ENCODE measurements at regions not wholly inside any gene's neighbourhood (a gene's known extent, or its start where the extent isn't known, plus 50 kb on each side); places are given as distances from the start of the nearest gene placed in this dataset.

DNA sequence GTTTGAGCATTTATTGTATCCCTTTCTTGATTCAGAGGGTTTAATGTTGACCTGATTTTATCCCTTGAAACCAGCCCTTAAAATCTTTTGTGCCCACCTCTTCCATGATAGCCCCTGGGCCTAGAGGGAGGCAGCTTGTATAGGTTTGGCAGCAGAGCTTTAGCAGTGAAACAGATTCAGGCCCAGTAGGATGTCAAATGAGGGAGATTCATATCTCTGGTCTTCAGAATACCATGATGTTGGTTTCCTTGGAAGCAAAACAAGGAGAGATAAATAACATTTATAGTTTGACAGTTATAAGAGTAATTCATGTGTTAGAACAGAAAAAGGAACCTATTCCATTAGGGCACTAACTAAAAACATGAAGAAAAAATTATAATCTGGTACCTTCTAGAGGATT, 649.2 kb downstream of the METTL4 start:
- H3K4me3 Mint-ChIP-seq: no peak overlapping the region
- TF ChIP-seq, protein P1, sequence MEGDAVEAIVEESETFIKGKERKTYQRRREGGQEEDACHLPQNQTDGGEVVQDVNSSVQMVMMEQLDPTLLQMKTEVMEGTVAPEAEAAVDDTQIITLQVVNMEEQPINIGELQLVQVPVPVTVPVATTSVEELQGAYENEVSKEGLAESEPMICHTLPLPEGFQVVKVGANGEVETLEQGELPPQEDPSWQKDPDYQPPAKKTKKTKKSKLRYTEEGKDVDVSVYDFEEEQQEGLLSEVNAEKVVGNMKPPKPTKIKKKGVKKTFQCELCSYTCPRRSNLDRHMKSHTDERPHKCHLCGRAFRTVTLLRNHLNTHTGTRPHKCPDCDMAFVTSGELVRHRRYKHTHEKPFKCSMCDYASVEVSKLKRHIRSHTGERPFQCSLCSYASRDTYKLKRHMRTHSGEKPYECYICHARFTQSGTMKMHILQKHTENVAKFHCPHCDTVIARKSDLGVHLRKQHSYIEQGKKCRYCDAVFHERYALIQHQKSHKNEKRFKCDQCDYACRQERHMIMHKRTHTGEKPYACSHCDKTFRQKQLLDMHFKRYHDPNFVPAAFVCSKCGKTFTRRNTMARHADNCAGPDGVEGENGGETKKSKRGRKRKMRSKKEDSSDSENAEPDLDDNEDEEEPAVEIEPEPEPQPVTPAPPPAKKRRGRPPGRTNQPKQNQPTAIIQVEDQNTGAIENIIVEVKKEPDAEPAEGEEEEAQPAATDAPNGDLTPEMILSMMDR (IDR thresholded peaks at IDR 0.05; ENCODE audit: unreplicated experiment in 3 of 3): no peak
- H3K27ac Mint-ChIP-seq: no peak overlapping the region
- no peaks in the 10 kb centered on the region for H3K36me3 Mint-ChIP-seq (ENCODE audit: low read depth)
- H3K4me1 Mint-ChIP-seq: no peaks in the 10 kb centered on the region
- H3K27me3 Mint-ChIP-seq (ENCODE audit: low read depth): no peaks in the 10 kb centered on the region
- H3K9me3 Mint-ChIP-seq: no peaks in the 10 kb centered on the region

DNA sequence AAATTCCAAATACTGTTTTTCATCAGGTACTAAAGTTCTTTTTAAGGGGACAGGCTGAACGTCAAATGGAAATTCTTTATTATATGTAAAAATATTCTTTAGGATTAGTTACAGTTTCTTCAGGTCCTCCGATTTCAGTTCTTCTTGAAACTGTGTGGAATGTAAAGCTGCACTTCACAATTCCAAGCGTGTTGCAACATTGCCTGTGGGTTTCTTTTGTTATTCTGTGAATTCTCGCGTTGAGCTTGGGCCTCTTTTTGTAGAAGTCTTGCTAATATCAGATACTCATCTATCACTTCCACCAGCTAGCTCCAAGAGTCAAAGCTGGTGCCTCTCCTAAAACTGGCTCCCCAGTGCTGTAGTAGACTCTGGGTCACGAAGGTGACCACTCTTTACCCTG, 642.6 kb downstream of the METTL4 start:
- Mint-ChIP-seq H3K27ac (no peak overlapping the region), H3K9me3 (no peaks in the 10 kb centered on the region), H3K36me3 (ENCODE audit: low read depth) (no peaks in the 10 kb centered on the region), H3K4me1 (no peaks in the 10 kb centered on the region), H3K27me3 (ENCODE audit: low read depth) (no peaks in the 10 kb centered on the region), H3K4me3 (no peak overlapping the region)
- TF ChIP-seq, protein P1 (IDR thresholded peaks at IDR 0.05; ENCODE audit: unreplicated experiment in 3 of 3): no peak

- TF ChIP-seq, protein P1 (IDR thresholded peaks at IDR 0.05; ENCODE audit: unreplicated experiment in 3 of 3): no peak
- Mint-ChIP-seq H3K4me1 (no peaks in the 10 kb centered on the region), H3K36me3 (ENCODE audit: low read depth) (no peaks in the 10 kb centered on the region)
These were observed 641.6 kb downstream of the METTL4 start for GRCh38 chr18:1929720-1930119.

GRCh38 chr18:1930291-1931270, 640.7 kb downstream of the METTL4 start:
- no peak overlapping the region for H3K4me3 Mint-ChIP-seq
- no peaks in the 10 kb centered on the region for H3K9me3 Mint-ChIP-seq
- no peak overlapping the region for H3K27ac Mint-ChIP-seq
- TF ChIP-seq, protein P1 (IDR thresholded peaks at IDR 0.05; ENCODE audit: unreplicated experiment in 3 of 3): no peak
- no peaks in the 10 kb centered on the region for H3K4me1 Mint-ChIP-seq
- H3K36me3 Mint-ChIP-seq (ENCODE audit: low read depth): no peaks in the 10 kb centered on the region
- H3K27me3 Mint-ChIP-seq (ENCODE audit: low read depth): no peaks in the 10 kb centered on the region

More at GRCh38 chr18:1929720-1930119, 641.6 kb downstream of the METTL4 start:
- Mint-ChIP-seq H3K27me3 (ENCODE audit: low read depth) (no peaks in the 10 kb centered on the region), H3K4me3 (no peak overlapping the region), H3K27ac (no peak overlapping the region), H3K9me3 (no peaks in the 10 kb centered on the region)

DNA sequence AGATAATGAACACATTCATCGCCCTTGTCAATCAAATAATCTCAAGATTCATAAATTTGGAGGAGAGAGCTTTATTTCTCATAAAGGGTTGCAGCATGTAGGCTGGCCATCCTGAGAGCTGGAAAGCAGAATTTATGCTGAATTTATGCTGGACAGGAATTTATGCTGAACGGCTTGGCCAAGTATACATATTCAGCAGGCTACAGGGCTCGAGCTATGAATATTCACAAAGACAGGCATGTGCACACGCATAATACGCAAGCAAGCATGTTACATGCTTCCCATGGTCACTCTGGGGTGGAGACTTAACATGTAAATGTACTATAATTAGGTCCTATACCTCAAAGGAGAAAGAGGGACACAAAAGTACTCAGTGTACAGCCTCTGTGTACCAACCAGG, 618.8 kb downstream of the METTL4 start:
- TF ChIP-seq, protein P1 (IDR thresholded peaks at IDR 0.05; ENCODE audit: unreplicated experiment in 3 of 3): no peak

More for the DNA sequence above, 618.8 kb downstream of the METTL4 start:
- Mint-ChIP-seq H3K36me3 (ENCODE audit: low read depth) (no peaks in the 10 kb centered on the region), H3K4me3 (no peak overlapping the region), H3K9me3 (no peaks in the 10 kb centered on the region), H3K27ac (no peak overlapping the region), H3K4me1 (no peaks in the 10 kb centered on the region), H3K27me3 (ENCODE audit: low read depth) (no peaks in the 10 kb centered on the region)

Data from nephron (organoid).